GM18511 (cell line): ENCODE measurements at regions not wholly inside any gene's neighbourhood (a gene's known extent, or its start where the extent isn't known, plus 50 kb on each side); places are given as distances from the start of the nearest gene placed in this dataset.
"Not testable (repeated sequence)": the region's sequence is repeated elsewhere in the genome, so short reads cannot be mapped to it uniquely, and the experiment has no call there.

Source experiments
- ATAC-seq: cut with Tn5 transposase; IDR thresholded peaks from one replicate; pipeline ENCODE4 v1.9.1; 2021; ENCODE audit warnings: mild to moderate bottlenecking, moderate library complexity; ENCODE audit not compliant: unreplicated experiment

DNA sequence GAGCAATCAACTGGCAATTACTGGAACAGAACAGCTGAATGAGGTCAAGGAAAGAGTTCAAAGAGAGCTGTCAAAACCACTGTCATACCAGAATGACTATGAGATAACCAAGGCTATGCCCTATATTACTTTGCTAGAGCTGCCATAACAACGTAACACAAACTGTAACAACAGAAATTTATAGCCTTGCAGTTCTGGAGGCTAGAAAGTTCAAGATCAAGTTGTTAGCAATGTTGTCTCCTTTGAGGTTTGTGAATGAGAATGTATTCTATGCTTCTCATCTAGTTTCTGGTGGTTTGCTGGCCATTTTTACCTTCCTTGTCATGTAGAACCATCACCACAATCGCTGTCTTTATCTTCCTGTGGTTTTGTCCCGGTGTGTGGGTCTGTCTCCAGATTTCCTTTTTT, 1323.0 kb upstream of the GJE1 start:
- peak; percentile 78 for ATAC-seq

DNA sequence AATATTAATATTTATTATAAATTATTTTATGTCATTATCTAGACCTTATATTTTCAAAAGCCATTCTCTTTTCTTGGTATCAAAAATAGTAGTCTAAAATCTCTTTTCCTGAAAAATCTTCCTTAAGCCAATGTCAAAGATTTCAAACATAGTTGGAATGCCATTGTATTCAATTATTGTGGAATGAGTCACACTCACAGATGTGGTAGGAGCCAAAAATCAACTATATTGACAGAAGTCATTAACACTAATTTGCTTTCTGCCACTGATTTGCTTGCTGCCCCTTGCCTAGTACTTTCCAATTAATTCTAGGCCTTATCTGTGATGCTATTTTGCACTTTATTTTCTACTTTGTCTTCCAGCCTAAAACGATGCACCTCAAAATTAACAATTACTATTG, 1326.3 kb upstream of the GJE1 start:
- ATAC-seq, result no peak

DNA sequence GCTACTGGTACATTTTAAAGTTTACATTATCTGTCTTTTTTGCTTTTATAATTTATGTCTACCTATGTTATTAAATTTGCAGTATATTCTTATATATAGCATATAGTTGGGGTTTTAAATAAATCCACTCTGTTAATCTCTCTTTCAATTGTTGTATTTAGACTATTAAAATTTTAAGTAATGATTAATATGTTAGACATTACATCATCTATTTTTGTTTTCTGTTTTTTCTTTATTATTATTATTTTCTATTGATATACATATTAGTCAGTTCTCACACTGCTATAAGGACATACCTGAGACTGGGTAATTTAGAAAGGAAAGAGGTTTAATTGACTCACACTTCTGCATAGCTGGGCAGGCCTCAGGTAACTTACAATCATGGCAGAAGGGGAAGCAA, 1338.2 kb upstream of the GJE1 start:
- no peak for ATAC-seq

DNA sequence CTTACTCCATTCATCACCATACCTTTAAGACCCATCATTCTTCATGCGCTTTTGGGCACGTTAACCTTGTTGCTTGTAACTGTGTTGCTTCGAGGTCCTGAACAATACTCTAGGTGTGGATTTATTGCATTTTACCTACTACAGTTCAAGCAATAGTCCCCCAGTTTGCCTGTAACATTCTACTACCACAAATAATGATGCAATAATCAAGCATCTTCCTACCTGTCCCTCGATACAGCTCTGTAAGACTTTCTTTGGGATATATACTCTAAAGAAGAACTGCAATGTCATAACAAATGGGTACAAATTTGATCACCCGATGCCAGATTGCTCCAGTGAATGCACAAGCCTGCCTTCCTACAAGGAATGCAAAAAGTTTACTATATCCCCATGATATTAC, 1342.6 kb upstream of the GJE1 start:
- no peak for ATAC-seq

DNA sequence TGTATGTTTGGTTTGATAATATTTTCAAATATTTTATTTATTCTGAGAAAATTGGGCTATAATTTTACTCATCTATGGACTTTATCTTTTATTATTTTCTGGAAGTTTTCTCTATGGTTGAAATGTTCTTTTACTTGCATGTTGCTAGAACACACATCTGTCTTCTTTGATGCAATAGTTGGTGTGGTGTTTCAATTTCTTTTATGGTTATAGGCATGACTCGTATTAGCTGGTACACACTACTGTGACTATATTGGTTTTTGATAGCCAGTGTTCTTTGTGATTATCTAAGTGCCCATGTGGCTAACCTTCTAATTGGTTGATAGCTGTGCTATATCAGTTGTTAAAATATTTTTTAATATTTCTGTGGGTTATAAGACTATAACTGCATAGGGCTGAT, 1343.3 kb upstream of the GJE1 start:
- ATAC-seq, result no peak

DNA sequence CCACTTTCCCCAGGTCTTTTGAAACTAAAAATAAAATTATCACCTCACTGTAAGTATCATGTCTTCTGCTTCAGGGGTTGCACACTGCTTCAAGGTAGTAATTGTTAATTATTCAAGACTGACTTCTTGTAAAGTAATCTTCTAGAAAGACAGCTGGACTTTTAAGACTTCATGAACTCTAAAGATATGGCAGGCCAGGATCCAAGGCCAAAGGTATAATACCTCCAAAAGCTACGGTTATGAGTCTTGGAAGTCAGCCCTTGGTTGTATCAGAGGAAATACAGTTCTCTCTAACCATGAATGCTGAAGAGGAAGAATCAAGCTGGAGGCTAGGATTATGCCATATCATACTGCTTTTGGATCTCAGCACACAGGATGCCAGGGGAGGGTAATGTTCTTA, 1346.8 kb upstream of the GJE1 start:
- ATAC-seq, result no peak

DNA sequence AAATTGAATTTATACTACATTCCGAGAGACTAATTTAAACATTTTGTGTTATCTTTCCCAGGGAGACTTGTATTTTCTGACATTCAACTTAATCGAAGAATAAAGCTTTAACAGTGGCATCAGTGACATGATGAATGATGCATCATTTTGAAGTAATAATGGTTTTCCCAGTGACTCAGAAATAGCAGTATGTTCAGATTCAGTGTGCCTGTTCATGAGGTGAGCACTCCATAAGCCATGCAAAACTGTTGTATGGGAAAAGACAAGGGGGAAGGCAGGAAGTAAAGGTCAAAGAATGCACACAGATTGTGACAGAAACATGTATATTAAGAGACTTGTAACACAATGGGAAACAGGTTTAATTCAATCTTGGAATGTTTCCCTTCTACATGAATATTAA, 1348.2 kb upstream of the GJE1 start:
- no peak for ATAC-seq

DNA sequence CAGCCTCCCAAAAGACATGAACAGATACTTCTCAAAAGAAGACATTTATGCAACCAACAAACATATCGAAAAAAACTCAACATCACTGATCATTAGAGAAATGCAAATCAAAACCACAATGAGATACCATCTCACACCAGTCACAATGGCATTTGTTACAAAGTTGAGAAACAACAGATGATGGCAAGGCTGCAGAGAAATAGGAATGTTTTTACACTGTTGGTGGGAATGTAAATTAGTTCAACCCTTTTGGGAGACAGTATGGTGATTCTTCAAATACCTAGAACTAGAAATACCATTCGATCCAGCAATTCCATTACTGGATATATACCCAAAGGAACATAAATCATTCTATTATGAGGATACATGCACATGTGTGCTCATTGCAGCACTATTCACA, 1349.2 kb upstream of the GJE1 start:
- ATAC-seq, result not testable (repeated sequence)

DNA sequence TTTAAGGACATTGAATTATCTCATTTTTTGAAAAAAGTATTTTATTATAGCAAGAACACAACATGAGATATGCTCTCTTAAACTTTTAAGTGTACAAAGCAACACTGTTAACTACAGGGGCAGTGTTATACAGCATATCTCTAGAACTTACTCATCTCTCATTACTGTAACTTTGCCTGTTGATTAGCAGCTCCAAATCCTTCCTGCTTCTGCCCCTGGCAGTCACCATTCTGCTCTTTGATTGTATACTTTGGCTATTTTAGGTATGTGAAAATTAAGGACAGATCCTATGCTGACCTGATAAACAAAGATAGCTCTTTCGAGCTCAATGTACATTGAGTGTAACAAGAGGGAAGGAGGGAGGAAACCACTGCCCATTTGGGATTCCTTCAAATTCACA, 1349.8 kb upstream of the GJE1 start:
- ATAC-seq, result no peak

DNA sequence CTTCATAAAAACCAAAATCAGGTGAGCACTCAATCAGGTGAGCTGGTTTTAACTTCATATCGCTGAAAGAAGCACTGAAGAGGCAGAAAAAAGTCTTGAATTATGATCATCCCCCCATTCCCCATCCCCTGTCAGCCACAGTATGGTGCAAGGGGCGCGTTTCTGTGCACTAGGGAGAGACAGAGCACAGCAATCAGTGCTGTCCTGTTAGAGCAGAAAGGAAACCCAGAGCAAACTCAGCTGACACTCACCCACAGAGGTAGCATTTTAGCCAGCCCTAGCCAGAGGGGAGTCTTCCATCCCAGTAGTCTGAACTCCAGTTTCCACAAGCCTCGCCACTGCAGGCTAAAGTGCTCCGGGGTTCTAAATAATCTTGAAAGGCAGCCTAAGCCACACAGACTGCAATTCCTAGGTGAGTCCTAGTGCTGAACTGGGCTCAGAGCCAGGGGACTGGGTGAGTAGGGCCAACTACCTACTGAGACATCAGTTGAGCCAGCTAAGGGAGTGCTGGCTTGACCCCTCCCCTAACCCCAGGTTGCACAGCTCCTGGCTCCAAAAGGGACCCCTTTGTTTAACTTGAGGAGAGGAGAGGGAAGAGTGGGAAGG, 1352.6 kb upstream of the GJE1 start:
- no peak for ATAC-seq

DNA sequence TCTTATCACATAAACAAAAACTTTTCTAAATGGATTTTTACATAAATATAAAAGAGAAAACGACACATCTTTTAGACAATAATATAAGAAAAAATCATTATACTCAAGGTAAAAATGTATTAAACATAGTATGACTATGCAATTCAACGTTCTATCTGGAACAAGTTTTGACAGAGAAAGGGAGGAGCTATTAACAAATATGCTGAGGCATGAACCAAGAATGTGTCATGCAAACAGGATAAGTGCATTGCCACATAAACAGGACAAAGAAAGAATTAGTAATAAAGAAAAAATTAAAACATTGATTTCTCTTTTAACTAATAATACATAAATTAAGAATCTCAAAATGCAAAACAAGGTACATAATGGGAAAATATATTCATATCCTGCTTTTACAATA, 1353.4 kb upstream of the GJE1 start:
- no peak for ATAC-seq

DNA sequence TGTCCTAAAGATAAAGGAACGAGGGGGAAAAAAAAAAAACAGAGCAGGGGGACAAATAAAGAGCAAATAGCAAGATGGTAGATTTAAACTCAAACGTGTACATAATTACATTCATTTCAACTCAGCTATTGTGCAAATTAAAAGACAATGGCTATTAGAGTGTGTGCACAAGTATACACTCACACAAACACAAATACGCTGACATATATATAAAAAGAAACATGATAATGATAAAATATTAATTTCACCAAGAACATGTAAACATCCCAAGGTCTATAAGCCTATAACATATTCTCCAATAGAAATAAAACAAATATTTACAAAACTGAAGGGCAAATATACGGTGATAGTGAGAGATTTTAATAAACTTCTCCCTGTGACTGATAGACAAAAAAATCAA, 1354.9 kb upstream of the GJE1 start:
- no peak for ATAC-seq

DNA sequence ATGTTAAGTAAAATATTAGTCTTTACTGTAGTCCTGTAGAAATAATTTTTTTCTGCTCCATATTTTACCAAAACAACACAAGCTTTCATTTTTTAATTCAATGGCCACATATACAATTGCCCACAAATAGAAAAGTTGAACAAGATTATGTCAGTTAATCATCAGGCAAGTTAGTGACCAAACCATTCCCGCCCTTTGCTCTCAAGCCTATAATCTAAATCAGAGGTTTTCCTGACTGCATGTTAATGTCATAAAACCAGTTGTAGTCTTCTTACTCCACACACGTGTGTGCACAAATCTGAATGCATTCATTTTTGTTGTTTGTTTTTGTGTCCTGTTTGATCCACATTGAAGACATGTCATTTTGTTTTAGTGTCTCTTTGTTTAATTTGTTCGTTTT, 1357.7 kb upstream of the GJE1 start:
- no peak for ATAC-seq

DNA sequence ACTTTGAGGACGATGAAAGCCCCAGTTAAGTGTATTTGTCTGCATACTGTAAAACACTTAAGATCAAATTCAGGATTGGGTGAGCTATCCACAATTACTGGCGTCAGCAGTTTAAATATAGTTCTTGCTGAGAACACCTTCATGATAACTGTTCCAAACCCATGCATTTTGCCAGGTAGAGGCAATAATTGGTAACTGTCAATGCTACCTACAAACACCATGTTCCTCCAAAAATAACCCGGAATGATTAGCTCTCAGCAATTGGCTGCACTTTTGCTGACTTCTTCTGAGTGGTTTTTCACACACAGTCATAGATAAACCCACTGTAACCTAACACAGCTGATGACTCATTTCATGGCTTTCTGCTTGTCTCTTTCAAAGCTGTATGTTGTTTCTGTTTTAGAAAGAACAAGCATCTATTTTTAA, 1358.6 kb upstream of the GJE1 start:
- peak; percentile 100 for ATAC-seq

DNA sequence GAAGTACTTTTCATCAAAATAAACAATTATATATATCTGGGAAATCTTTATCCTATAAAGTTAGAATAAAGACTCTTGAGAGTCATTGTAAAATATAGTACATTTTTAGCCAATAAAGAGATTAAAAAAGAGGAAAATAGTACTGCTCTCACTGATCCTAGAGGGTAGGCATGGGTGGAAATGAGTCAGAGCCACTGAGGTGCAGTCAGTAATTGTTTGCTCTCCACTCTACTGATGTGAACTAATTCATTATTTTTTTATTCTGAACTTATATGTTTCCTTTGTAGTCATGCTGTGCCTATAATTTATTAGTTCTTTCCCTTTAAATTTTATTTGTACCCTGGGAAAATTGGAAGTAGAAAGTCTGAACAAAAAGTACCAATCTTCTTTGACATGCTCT, 1359.4 kb upstream of the GJE1 start:
- no peak for ATAC-seq

DNA sequence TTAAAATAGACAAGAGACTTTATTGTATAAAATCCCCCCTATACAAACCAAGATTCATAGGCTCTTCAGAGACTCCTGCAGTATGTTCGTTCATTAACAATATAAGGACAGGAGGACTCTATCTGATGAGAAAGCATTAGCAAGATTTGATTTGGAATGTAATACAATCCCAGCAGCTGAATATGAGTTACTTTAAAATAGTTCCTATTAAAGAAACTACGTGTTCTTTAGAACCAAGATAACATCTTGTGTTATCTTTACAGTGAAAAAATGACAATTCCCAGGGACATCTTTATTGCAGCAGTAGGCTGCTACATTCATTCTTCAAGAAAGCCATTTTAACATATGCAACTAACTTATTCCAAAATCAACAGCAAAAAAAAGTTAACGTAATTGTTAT, 1360.1 kb upstream of the GJE1 start:
- no peak for ATAC-seq

DNA sequence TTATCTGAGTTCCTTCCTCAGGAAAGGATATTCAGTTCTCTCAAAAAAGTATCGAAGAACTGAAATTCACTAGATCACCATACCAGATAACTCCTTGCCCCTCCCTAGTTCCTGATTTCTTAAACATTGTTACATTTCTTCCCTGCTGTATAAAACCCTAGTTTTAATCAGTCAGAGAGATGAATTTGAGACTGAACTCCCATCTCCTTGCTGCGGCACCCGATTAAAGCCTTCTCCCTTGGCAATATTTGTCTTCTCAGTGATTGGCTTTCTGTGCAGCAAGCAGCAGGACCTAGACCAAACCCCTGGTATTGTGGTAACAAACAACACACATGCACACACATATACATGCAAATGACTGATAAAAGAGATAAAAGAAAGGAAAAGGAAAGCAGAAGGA, 1364.6 kb upstream of the GJE1 start:
- no peak for ATAC-seq

DNA sequence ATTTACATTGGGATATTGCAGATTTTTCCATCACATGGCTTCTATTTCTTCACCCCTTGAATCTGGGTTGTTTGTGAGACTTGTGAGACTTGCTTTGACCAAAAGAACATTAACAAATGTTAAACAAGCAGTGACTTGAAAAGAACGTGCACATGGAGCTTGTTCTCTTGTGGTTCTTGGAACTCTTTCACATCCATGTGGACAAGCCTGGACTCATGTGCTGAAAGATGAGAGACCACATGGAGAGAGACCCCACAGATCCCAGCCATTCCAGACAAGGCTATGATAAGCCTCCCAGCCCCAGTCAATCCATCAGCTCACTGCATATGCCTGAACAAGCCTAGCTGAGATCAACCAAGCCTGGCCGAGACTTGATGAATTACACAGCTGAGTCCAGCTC, 1365.7 kb upstream of the GJE1 start:
- no peak for ATAC-seq

DNA sequence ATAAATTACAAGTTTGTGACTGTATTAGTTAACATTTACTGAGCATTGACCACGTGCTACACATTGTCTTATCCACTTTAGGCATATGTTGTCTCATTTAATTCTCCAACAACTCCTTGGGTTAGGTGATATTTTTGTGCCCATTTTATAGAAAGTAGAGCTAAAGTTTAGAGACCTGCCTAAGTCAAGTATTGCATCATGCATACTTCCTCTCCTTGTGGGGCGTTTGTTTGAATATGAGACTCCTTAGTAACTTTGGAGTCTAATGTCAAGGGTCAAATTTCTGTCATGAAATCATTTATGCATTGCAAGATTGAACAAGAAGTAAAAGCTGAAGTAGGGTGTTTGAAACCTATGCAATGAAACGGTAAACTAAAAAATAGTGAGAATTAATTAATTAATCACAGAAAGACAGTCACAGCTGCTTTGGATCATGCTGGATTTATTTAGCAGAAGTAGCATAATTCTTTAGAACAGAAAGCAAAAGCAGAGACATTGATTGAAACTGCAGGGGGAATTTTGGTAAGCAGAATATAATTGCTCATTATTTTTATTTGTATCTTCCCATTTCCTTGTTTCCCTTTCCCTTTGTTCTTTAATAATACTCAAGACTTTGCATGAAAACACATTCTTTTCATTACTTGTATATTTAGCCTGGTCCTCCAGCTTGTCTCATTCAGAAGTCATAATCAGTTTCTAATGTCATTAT, 1374.4 kb upstream of the GJE1 start:
- no peak for ATAC-seq

DNA sequence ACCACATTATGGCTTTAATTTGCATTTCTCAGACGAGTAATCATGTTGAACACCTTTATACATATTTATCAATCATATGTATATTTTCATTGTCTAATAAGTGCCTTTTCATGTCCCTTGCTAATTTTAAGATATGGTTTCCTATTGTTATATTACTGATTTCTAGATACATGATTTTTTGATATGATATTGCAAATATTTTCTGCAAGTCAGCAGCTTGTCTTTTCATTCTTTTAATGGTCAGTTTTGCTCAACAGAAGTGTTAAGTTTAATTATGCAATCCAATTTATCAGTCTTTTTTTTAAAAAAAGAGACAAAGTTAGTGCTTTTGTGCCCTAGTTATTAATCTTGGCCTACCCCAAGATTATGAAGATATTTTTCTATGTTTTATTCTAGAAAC, 1377.8 kb upstream of the CITED2 start:
- ATAC-seq, result no peak

DNA sequence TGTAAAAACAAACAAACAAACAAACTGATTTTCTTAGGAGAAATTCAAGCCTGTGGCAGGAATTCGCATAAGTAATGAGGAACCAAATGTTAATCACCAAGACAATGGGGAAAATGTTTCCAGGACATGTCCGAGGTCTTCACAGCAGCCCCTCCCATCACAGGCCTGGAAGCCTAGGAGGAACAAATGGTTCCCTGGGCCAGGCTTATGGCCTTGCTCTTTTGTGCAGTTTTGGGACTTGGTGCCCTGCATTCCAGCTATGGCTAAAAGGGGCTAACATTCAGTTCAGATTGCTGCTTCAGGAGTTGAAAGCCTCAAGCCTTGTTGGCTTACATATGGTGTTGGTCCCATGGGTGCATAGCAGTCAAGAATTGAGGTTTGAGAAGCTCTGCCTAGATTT, 1372.7 kb upstream of the CITED2 start:
- ATAC-seq, result no peak

DNA sequence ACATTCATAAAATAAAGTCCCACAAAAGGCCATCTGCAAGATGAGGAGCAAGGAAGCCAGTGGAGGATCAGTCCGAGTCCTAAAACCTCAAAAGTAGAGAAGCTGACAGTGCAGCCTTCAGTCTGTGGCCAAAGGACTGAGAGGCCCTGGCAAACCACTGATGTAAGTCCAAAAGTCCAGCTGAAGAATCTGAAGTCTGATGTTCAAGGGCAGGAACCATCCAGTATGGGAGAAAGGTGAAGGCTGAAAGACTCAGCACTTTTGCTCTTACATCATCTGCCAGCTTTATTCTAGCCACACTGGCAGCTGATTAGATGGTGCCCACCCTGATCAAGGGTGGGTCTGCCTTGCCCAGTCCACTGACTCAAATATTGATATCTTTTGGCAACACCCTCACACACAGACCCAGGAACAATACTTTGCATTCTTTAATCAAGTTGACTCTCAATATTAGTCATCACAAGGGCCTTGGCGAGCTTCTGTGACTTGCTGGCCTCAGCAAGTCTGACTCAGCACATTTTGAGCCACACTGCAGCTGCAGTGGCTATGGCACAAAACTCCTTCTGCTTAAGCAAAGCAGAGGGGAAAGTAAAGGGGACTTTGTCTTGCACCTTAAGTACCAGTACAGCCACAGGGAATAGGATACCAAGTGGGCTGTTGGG, 1370.3 kb upstream of the CITED2 start:
- peak; percentile 87 for ATAC-seq

DNA sequence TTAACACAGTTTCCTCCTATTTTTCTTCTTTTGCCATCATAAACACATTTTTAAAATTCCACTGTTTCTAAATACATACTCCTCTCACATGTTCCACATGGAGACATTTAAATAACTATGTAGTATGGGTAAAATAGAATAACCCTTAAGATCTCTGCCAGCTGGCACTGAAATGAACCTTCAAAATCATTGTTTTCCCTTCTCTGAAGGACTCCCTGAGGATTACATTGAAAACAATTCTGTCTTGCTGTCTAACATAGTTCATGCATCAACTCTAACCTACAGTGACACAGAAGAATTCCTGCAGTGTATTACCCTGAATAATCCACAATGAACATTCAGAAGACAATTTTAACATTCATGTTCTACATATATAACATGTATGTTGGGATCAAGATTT, 1361.8 kb upstream of the CITED2 start:
- no peak for ATAC-seq
